ENCODE measurements at regions not wholly inside any gene's neighbourhood (a gene's known extent, or its start where the extent isn't known, plus 50 kb on each side); places are given as distances from the start of the nearest gene placed in this dataset.

GRCh38 chr6:16033214-16033613 lies 95.7 kb upstream of the MYLIP start (continued):
- no peak for TF ChIP-seq PRDM15 (CRISPR knock-in tag; IDR thresholded peaks at IDR 0.05)
- TF ChIP-seq NFYA (IDR thresholded peaks at IDR 0.05; ENCODE audit: borderline replicate concordance, low read depth, low read length): no peak
- TF ChIP-seq NBN (IDR thresholded peaks at IDR 0.05): peak; percentile 29; the same call in 1 of the 2 replicates
- TF ChIP-seq JUND (IDR thresholded peaks at IDR 0.05; ENCODE audit: low read depth, low read length): no peak
- no peak for TF ChIP-seq ZBTB33 (IDR thresholded peaks at IDR 0.05)
- no peak for TF ChIP-seq ZBTB40 (IDR thresholded peaks at IDR 0.05; ENCODE audit: borderline replicate concordance)
- TF ChIP-seq RELB (IDR thresholded peaks at IDR 0.05; ENCODE audit: low read depth): peak; percentile 37; the same call in 1 of the 2 replicates
- no peak for TF ChIP-seq NFXL1 (IDR thresholded peaks at IDR 0.05; ENCODE audit: borderline replicate concordance)
- TF ChIP-seq CBX5 (IDR thresholded peaks at IDR 0.05; ENCODE audit: low read depth): no peak
- peak; percentile 37 for TF ChIP-seq MEF2B (IDR thresholded peaks at IDR 0.05; ENCODE audit: partially characterized antibody, poor library complexity, severe bottlenecking)
- no peak for TF ChIP-seq IRF4 (IDR thresholded peaks at IDR 0.05; ENCODE audit: low read depth, low read length)
- TF ChIP-seq MTA3 (IDR thresholded peaks at IDR 0.05; ENCODE audit: borderline replicate concordance, low read length): no peak
- no peak for TF ChIP-seq RUNX3 (IDR thresholded peaks at IDR 0.05; ENCODE audit: low read length)
- no peak for TF ChIP-seq RBBP5 (conservative IDR thresholded peaks at IDR 0.05)
- TF ChIP-seq KDM1A (IDR thresholded peaks at IDR 0.05; ENCODE audit: borderline replicate concordance): no peak

Data from GM12878 (cell line).